ENCODE measurements at regions not wholly inside any gene's neighbourhood (a gene's known extent, or its start where the extent isn't known, plus 50 kb on each side); places are given as distances from the start of the nearest gene placed in this dataset.
A peak's percentile ranks its signal among the peaks of the same experiment; 100 is the strongest.
"Not testable (repeated sequence)": the region's sequence is repeated elsewhere in the genome, so short reads cannot be mapped to it uniquely, and the experiment has no call there.

DNA sequence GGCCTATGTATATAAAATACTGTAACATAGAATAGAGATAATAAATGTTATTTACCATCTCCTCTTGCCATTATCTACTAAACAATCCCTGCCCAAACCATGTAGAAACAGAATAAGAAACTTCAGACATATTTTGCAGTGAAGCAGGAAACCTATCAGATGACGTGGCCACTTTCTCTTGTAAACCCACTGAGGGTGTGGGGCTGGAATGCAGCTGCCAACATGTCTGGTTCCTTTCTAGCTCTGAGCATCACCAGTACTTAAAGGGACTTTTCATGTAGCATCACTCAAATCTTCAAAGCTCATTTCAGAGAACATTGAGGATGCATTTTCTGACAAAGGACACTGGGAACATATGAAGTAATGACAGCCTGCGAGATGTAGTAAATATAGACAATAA, 251.8 kb downstream of the LPIN1 start:
- DNase-seq = peak in 1 of 2 donors; percentile 21

DNA sequence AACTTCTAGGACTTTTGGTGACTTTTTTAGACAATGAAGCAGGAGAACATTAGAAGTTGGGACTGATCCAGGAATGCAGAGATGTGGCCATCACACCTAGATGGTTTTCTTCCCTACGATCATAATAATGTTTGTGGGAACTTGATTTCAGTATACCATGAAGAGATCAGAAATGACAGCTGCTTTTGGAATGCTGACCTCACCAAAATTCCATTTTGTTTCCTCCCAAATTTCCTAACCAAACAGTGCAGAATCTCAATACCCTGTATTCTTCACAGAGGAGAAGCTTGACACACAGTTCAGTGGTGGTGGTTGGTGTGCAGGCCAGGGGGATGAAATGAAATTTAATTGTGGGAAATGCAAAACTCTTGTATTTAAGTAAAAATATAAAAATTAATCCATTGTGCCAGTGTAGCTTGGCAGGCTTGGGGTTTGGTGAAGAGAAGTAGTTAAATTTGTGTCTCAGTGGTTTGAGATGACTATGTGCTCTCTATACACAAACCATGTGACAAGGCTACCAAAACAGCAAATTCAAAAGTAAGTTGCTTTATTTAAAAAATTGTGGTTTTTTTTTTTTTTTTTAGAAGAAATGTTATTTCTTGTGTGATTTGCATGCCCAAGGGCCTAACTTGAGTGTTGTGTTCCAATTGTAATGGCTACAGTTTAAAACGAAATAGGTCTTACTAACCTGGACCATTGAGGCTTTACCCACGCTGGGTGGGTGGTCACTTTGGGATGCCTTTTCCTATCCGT, 252.4 kb downstream of the LPIN1 start:
- DNase-seq = no peak

DNA sequence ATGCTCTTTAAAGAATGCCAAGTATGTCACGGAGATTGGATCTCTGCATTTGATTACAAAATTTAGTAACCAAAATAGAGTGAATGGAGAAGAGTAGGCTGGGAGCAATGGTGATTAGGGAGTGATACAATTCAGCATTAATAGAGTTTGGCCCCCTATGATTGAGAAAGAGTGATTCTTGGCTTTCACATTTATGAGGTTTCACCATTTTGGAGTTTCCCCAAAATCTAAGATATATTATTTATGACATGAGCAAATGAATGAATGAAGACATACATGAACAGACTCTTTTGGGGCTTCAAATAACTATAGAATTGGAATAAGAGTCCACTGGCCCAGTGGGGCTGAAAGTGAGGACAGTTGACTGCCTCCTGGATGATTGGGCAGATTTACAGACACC, 255.2 kb downstream of the LPIN1 start:
- DNase-seq = no peak

DNA sequence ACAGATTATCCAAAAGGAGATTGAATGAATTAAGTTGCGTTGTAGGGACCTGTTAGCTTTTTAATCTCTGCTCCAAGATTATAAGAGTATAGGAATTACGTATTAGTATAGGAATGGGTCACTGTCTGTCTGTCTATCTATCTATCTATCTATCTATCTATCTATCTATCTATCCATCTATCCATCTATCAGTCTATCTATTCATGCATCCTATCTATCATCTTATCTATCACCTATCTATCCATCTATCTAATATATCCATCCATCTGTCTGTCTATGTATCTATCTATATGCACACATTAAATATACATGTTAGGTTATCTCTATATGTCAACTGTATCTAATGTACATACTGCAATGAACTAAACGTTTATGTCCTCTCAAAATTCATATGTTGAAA, 255.8 kb downstream of the LPIN1 start:
- no peak for DNase-seq

DNA sequence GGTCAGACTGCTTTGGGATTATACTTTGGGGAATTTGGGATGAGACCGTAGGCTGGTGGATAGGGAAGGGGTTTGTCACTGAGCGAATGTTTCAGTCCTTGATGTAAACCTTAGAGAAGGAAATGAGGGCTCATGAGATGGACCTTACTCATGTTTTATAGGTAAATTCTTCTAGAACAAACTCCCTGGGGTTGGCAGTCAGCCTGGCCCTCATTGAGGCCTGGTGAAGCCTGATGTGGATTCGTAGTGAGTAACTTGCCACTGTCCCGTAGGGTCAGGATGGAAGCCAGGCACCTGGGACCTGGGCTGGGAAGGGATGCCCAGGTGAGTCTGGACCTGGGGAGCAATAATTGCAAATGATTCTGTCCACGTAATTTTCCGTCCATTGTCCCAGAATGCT, 258.3 kb downstream of the LPIN1 start:
- no peak for DNase-seq

DNA sequence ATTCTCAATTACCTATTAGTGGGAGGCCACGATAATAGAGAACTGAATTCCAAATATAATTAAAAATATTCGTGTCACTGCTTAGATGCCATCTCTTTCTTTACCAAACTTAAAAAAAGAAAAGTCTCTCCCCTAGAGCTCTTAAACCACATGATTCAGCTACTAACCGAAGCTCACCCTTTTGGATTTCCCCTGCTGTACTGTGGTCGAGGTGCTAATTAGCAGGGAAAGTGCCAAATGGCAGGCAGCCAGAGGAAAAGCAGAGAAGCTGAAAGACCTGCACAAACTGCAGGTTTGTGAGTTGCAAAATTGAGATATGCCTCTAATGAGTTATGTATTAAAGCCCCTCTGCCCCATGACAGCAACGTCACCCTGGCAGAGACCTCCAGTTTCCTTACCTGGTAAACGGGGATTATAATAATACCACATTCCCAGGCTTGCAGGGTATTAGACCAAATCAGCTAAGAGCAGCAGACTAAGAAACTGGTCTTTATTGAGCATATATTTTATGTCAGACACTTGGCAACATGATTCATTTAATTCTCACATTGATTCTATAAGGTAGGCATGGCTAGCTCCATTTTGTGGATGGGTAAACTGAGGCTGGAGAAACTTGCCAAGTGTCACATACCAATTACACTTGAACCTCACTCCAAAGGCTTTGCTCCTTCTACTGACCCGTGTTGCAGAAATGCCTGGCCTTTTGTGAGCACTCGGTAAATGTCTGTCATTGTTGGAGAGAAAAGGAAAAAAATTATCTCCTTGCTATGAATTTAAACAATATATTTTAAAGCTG, 259.7 kb downstream of the LPIN1 start:
- peak; percentile 68 to 78 for DNase-seq

DNA sequence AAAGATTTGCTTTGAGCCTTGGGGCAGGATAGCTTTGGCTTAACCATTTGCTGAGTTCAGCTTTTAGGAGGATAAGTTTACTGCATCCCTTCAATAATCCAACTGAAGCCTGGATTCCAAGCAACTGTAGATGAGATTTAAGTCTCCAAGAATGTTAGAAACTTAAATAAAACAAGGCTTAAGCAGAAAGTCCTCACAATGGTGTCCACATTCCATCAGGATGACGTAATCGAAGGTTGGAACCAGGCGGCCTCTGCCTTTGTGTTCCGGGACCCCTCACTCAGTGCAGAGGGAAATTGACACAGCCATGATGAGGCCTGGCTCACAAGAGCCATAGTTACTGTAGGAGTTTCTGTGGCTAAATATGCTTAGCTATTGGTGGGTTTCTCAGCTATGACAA, 260.4 kb downstream of the LPIN1 start:
- DNase-seq = no peak

DNA sequence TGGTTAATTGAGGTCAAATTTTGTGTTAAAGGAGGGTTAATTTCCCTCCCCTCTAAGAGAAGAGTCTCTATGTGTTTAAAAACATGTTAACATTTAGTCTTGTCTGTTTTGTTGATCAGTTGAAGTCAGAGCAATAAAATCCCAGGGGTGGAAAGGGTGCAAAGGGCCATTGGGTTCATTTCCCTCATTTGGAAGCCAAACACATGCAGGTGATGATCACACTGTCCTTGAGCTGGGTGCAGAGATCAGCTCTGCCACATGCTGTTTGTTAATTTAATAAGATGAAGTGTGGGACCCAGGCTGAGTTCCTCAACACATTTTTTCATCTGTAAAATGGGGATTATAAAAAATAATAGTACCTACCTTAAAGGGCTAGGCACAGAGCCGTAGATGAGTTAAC, 260.9 kb downstream of the LPIN1 start:
- no peak for DNase-seq

DNA sequence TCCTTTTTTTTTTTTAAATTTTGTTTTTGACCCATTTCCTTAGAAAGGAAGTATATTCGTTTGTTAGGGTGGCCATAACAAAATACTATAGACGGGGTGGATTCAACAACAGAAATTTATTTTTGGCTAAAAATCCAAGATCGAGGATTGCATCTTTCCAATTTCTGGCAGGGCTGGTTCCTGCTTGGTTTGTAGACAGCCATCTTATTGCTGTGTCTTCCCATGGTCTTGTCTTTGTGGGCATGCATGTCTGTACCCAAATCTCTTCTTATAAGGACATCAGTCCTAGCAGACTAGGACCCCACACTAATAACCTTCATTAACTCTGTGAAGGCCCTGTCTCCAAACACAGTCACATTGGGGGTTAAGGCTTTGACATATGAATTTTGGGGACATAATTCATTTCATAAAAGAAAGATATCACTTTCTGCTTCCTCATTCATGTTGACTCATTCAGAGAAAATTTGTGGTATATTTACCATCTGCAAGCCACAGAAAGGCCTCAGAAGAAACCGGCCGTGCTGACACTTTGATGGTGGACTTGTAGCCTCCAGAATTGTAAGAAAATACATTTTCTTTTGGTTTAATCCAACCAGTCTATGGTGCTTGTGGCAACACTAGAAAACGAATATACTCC, 262.1 kb downstream of the LPIN1 start:
- DNase-seq = no peak

DNA sequence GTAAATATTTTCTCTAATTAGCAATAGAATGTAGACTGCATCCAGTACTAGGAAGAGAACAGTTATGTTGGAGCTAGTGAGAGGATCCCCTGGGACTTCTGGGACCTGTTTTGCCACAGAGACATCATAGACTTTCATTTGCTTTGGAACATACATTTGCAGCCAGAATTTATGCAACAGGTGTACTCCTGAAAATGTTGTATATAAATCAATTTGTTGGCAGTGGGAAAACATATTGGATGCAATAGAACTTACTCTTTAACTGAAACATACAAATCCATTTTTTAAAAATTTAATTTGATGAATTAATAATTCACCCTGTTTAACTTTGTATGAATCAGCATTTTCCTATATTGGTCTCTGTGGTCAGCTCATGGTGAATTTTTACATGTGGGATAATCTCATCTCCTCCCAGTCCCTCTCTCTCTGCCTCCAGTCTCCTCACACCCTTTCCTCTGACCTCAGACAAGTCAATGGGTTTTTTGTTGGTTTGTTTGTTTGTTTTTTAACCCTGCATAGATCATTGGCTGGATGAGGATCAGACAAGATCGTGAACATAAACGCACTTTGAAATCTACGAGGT, 263.0 kb downstream of the LPIN1 start:
- DNase-seq = no peak

DNA sequence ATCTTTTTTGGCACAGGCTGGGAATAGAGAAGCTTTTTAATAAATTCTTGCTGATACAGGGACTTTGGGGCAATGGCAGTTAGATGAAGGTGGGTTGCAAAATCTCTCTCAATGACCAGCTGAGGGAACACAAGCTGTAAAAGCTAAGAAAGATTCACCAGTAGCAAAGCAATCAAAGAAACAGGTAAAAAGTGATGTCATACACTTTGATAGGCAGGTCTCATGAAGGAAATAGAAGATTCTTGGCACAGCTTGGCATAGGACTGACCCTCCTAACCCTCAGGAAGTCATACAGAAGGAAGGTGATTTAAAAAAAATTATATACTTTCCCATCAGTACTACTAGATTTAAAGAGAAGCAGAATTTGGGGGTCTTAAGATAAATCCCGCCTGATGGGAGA, 263.6 kb downstream of the LPIN1 start:
- DNase-seq = no peak

DNA sequence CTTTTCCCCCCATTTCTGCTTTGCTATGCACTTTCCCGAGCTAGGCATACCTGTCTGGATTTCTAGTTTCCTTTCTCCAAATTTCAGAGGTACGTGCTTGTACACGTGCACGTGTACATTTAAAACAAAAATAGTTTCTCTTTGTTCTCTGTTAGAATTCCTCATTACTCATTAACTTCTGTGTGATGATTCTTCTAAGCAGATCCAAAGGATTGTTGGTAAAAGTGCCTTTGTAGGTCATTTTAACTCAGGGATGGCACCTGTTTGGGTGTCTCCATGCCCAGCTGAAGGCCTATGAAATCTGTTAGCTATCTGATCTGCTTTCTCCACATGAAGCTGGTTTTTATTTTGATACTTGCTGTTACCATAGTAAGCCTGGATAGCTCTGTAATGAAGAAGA, 264.3 kb downstream of the LPIN1 start:
- DNase-seq = no peak

DNA sequence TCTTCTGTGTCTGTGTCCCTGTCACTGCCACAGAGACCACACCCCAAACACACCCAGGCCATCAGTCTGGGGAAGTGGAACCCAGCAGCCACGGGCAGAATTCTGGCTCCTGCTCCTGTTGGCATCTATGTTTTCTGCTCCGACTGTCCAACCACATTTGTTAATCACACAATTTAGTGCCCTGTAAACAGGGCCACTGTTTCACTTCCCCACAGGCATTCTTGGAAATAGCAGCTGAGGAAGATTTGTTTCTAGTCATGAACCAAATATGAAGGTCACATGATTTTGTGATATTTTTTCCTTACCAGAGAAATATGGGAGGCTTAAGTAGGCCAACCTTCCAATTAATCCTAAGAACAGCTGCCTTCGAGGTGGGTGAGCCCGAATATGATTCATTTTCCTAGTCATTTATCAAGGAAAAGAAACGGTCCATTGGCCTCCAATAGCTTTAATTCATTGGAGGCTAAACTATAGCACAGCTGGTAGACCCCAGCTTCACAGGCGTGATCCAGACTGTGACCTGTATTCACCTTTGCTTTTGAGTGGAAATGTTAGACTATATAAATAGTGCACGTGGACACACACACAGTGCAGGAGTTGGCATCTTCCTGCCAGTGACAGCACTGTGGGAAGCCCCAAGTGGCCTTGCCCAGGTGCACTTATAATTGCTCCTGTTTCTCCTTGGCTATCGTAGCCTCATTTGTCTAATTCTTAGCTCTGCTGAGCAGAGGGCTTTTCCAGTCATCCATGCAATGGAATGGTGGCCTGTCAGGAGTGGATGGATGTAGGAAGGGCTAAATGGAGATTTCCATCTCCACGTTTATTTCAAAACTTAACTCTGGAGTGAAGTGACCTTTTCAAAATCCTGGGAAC, 267.9 kb downstream of the LPIN1 start:
- DNase-seq = peak; percentile 7 to 46

DNA sequence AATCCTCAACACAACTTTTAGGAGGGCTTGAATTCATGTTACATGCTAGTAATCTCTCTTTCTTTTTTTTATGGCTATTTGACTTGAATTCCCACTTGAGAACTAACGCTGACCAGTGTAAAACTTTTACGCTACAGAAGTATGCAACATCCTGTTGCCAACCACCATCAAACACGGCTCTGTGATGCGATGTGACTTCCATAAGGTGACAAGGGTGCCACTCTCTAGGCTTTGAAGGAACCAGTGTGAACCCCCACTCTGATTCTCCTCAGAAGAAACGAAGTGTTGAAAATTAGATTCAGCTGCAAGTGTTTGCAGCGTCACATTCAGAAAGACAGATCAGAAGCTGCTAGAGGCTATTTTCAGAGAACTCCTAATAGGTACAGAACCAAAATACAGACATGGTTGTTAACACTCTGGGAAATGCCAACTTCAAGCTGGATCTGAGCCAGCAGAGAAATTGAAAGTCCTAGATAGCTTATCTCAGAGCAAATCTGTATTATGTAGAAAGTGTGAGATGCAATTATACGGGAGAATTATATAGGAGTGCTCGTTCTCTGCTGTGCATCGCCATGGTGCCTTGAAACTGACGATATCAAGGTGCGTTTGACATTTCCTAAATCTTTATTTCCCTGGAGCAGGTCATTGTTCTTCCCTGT, 271.2 kb downstream of the LPIN1 start:
- no peak for DNase-seq

DNA sequence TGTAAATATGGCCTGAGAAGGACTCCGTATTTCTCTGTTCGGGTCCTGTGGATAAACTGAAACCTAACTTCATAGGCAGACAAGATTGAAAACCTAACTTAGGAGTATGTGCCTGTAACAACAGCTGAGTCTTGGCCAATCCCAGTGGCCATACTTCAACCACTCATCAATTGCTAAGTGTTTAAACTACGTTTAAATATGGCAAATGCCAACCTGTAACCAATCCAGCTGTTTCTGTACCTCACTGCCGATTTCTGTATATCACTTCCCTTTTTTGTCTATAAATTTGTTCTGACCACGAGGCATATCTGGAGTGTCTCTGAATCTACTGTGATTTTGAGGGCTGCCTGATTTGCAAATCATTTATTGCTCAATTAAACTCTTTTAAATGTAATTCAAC, 272.3 kb downstream of the LPIN1 start:
- not testable (repeated sequence) for DNase-seq

DNA sequence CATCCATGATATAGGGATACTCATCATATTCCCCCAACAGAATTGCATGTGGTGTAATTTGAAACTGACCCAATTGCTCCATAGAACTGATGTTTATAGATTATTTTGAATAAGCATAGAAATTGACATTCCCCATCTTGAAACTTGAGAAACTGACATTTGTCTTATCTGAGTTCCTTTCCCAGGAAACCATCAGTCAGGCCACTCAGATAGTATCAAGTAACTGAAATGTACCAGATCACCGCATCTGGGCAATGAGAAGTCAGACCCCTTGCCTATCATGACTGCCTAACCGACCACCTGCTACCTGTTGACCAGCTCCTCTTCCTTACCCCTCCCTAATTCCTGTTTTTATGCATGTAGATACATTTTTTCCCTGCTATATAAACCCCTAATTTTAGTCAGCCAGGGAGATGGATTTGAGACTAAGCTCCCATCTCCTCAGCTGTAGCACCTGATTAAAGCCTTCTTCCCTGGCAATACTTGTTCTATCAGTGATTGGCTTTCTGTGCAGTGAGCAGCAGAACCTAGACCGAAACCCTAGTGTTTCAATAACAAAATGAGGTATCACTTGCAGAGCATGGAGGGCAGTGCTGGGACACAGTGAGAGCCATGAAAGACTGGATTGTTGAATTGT, 274.5 kb downstream of the LPIN1 start:
- DNase-seq = no peak

DNA sequence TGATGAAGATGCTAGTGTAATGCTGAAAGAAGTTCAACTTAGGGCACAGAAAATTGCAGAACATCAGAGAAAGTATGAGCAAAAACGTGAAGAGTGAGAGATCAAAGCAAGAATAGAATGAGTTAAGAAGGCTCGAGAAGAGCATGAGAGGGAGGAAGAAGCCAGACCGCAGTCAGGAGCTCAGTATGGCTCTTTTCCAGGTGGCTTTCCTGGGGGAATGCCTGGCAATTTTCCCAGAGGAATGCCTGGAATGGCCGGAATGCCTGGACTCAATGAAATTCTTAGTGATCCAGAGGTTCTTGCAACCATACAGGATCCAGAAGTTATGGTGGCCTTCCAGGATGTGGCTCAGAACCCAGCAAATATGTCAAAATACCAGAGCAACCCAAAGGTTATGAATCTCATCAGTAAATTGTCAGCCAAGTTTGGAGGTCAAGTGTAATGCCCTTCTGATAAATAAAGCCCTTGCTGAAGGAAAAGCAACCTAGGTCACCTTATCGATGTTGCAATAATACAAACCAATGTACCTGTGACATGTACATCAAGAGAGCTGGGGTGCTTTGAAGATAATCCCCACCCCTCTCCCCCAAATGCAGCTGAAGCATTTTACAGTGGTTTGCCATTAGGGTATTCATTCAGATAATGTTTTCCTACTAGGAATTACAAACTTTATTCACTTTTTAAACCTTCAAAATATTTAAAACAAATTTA, 277.9 kb downstream of the LPIN1 start:
- DNase-seq = not testable (repeated sequence)

DNA sequence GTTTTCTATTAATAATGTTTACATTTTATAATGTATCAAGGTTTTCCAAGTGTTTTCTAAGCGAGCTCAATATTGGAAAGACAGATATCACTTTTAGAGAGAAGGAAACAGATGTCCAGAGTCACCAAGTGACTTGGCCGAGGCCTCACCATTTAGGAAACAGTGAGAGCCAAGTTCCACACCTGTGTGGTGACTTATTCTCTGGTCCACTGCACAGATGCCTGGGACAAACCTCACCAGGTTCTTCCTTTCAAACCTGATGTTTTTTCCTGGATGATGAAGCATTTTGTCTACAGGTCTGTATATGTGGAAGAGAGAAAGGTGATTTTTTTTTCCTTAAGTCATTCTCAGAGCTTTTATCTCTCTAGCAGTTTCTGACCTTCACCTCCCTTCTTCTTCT, 280.7 kb downstream of the LPIN1 start:
- DNase-seq = no peak

DNA sequence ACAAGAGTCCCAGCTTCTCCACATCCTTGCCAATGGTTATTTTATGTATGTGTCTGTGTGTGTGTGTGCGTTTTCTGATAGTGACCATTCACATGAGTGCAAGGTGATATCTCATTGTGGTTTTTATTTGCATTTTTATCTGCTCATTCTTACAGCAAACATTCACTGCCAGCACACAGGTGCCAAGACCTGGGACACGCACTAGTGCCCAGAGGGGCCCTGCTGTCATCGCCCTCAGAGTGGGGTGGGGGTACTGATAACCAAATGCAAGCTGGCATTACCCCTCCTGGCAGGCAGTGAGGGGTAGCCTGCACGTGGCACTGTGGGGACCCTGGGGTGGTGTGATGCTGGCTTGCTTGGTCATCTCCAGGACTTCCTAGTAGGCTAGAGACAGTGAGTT, 285.4 kb downstream of the LPIN1 start:
- peak in 1 of 2 donors; percentile 15 for DNase-seq

DNA sequence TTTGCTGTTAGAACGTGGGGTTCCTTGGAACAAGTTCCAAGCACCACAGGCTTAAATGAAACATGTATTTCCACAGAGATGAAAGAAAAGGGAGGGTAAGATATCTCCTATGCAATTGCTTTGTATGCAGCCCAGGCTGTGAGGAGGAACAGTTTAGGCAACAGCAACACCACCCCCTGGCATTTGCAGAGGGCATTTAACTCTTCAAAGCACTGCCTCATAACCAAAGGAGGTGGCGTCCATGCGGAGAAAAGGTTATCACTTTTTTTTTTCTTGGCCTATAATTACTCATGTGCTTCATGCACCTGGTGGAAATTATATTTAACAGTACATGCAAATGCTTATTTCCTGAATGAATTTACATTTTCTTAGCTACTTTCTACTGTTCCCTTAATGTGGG, 286.0 kb downstream of the LPIN1 start:
- DNase-seq = peak in 1 of 2 donors; percentile 58

DNA sequence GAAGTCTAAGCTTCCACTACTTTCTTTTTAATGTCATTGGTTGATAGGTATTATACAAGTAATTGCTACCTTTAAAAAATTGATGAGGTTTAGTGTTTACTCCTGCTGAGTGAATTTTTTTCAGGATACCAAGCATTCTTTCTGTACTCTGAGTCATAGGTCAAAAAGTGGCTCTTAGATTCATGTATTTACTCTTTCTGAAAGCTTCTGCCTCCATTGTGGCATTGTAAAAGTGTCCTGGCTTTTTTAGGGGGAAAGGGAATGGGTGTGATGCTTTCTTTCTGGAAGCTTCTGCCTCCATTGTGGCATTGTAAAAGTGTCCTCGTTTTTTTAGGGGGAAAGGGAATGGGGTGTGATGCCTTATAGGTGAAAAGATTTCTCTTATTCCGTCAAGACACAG, 286.5 kb downstream of the LPIN1 start:
- DNase-seq = no peak

Measured in CD4-positive, alpha-beta T cell treated with Interleukin-4 for 1 hour (primary cell).